Left renal cortex interstitium (tissue), 4 donors: ENCODE measurements at regions not wholly inside any gene's neighbourhood (a gene's known extent, or its start where the extent isn't known, plus 50 kb on each side); places are given as distances from the start of the nearest gene placed in this dataset.

ENCODE experiments used
- DNase-seq, 4 donors: peaks; one replicate each; pipeline ENCODE4 v3.0.0-alpha.2; 2013; ENCODE audit warnings: low read depth in 4 of 4, low spot score in 2 of 4, missing footprints in 1 of 4

GRCh38 chr20:23282546-23282945 is 68.0 kb upstream of the NXT1 start:
- no peak for DNase-seq

GRCh38 chr20:23282111-23282510 is 68.5 kb upstream of the NXT1 start:
- no peak for DNase-seq

- DNase-seq, result no peak
These were observed 70.8 kb upstream of the NXT1 start for GRCh38 chr20:23279836-23280235.

GRCh38 chr20:23278172-23278571 is 72.4 kb upstream of the NXT1 start:
- no peak for DNase-seq

- DNase-seq, result no peak
These were observed 73.3 kb upstream of the NXT1 start for GRCh38 chr20:23277316-23277715.

- DNase-seq, result no peak
These were observed 76.8 kb upstream of the NXT1 start for GRCh38 chr20:23273776-23274175.

- DNase-seq, result no peak
These were observed 78.2 kb upstream of the NXT1 start for GRCh38 chr20:23272176-23273029.

- DNase-seq, result no peak
These were observed 80.1 kb upstream of the NXT1 start for GRCh38 chr20:23270382-23270911.

- no peak for DNase-seq
These were observed 80.6 kb upstream of the NXT1 start for GRCh38 chr20:23269954-23270353.

- no peak for DNase-seq
These were observed 81.7 kb upstream of the NXT1 start for GRCh38 chr20:23268792-23269354.

GRCh38 chr20:23267909-23268308 is 82.7 kb upstream of the NXT1 start:
- DNase-seq, result no peak

GRCh38 chr20:23266530-23267398 is 83.8 kb upstream of the NXT1 start:
- no peak for DNase-seq

- DNase-seq, result no peak
These were observed 85.4 kb upstream of the NXT1 start for GRCh38 chr20:23265226-23265625.

GRCh38 chr20:23264545-23264944 is 86.0 kb upstream of the NXT1 start:
- DNase-seq, result no peak

- DNase-seq, result no peak
These were observed 90.3 kb upstream of the NXT1 start for GRCh38 chr20:23260181-23260840.

- DNase-seq, result no peak
These were observed 91.9 kb upstream of the NXT1 start for GRCh38 chr20:23258747-23259121.

GRCh38 chr20:23257848-23258746 is 92.5 kb upstream of the NXT1 start:
- no peak for DNase-seq

- DNase-seq, result no peak
These were observed 93.4 kb upstream of the NXT1 start for GRCh38 chr20:23257106-23257761.

- no peak for DNase-seq
These were observed 94.7 kb upstream of the NXT1 start for GRCh38 chr20:23255716-23256385.
